GM12878 (cell line): ENCODE measurements at regions not wholly inside any gene's neighbourhood (a gene's known extent, or its start where the extent isn't known, plus 50 kb on each side); places are given as distances from the start of the nearest gene placed in this dataset.

ENCODE experiments used
- ATAC-seq: fragments of 200-7000 bp; cut with Tn5 transposase; 3 replicates; pipeline ENCODE4 v1.9.1; 2020; ENCODE audit warnings: mild to moderate bottlenecking, moderate library complexity
- BruUV-seq: library from RNA; stranded (reverse); fragments of 400-500 nt; replicated peaks from 2 replicates; lab custom pipeline; 2021; lab: Mats Ljungman, UMichigan
- CTCF ChIA-PET: fragments of 300-600 bp; sonication (Branson Sonifier 250); formaldehyde crosslinking; extraction: SDS; loops from one replicate; lab custom pipeline; 2021; ENCODE audit warnings: inconsistent platforms; lab: Yijun Ruan, JAX
- POLR2A ChIA-PET: fragments of 350-600 bp; formaldehyde crosslinking; extraction: SDS; loops from one replicate; lab custom pipeline; 2021; ENCODE audit warnings: inconsistent platforms; lab: Charles Lee
- RAD21 ChIA-PET: fragments of 300-600 bp; sonication (Branson Sonifier 250); formaldehyde crosslinking; loops from one replicate; lab custom pipeline; 2023; ENCODE audit warnings: antibody characterized with exemption; ENCODE audit not compliant: unreplicated experiment; lab: Charles Lee
- SMC1A ChIA-PET: fragments of 300-600 bp; sonication (Branson Sonifier 250); formaldehyde crosslinking; loops from one replicate; lab custom pipeline; 2023; ENCODE audit not compliant: unreplicated experiment, uncharacterized antibody; lab: Charles Lee
- DNase-seq: peaks from one replicate; pipeline ENCODE4 v3.0.0-alpha.2; 2011; ENCODE audit warnings: low read depth, low spot score
- FAIRE-seq: peaks from 3 replicates; lab custom pipeline; 2011; peaks lifted over from hg19 to GRCh38; lab: Jason Lieb, UNC
- H2AFZ ChIP-seq: 2 replicates; pipeline ENCODE4 v1.6.0; 2011; ENCODE audit warnings: low read depth, low read length, control low read depth; ENCODE audit not compliant: control insufficient read depth
- H3K27ac ChIP-seq: 2 replicates; pipeline ENCODE4 v1.5.1; 2011; ENCODE audit warnings: control low read depth; ENCODE audit not compliant: control insufficient read depth, insufficient read depth
- H3K27me3 ChIP-seq, 2 experiments: replicated peaks in 1 of 2; 2 replicates each; pipeline versions ENCODE4 v1.6.0 to v1.6.1; 2011; ENCODE audit warnings: low read length in 1 of 2; ENCODE audit not compliant: control insufficient read depth in 2 of 2, insufficient read depth in 2 of 2
- H3K36me3 ChIP-seq, 2 experiments: 2 replicates each; pipeline ENCODE4 v1.5.1; 2011; ENCODE audit warnings: low read length in 1 of 2; ENCODE audit not compliant: control insufficient read depth in 2 of 2, insufficient read depth in 2 of 2
- H3K4me1 ChIP-seq: 2 replicates; pipeline ENCODE4 v1.6.1; 2011; ENCODE audit warnings: mild to moderate bottlenecking, low read length, moderate library complexity, mixed read lengths; ENCODE audit not compliant: control insufficient read depth, insufficient read depth
- H3K4me2 ChIP-seq: 2 replicates; pipeline ENCODE4 v1.6.0; 2011; ENCODE audit warnings: control low read depth; ENCODE audit not compliant: control insufficient read depth, insufficient read depth
- H3K4me3 ChIP-seq: fragments of 200-600 bp; sonication (generic); 2 replicates; pipeline ENCODE4 v1.5.1; 2016
- H3K79me2 ChIP-seq: 2 replicates; pipeline ENCODE4 v1.6.0; 2011; ENCODE audit warnings: low read length; ENCODE audit not compliant: control insufficient read depth, insufficient read depth
- H3K9ac ChIP-seq: 2 replicates; pipeline ENCODE4 v1.8.0; 2011; ENCODE audit warnings: low read length, control low read depth, mixed read lengths; ENCODE audit not compliant: control insufficient read depth, insufficient read depth
- H3K9me3 ChIP-seq: replicated peaks from 3 replicates; pipeline ENCODE4 v1.5.1; 2011; ENCODE audit warnings: mild to moderate bottlenecking, low read length; ENCODE audit not compliant: control insufficient read depth, insufficient read depth
- H4K20me1 ChIP-seq: 2 replicates; pipeline ENCODE4 v1.6.0; 2011; ENCODE audit not compliant: control insufficient read depth, insufficient read depth
- CBFB ChIP-seq: IDR thresholded peaks from 2 replicates; pipeline ENCODE4 v1.6.1; 2016; ENCODE audit warnings: antibody characterized with exemption, low read depth
- CREM ChIP-seq: IDR thresholded peaks from 2 replicates; pipeline ENCODE4 v1.6.1; 2014; ENCODE audit warnings: antibody characterized with exemption, low read depth
- CUX1 ChIP-seq: IDR thresholded peaks from 2 replicates; pipeline ENCODE4 v1.6.1; 2012; ENCODE audit warnings: improper control_type of control experiment, low read depth, low read length; ENCODE audit not compliant: insufficient replicate concordance
- MEF2B ChIP-seq: fragments of 450-650 bp; IDR thresholded peaks from 2 replicates; pipeline ENCODE4 v1.6.1; 2018; ENCODE audit warnings: mild to moderate bottlenecking, moderate library complexity; ENCODE audit not compliant: partially characterized antibody, poor library complexity, severe bottlenecking
- NKRF ChIP-seq: fragments of 450-650 bp; conservative IDR thresholded peaks from 2 replicates; pipeline ENCODE4 v1.6.1; 2017; ENCODE audit warnings: mild to moderate bottlenecking, moderate library complexity
- PKNOX1 ChIP-seq: fragments of 450-650 bp; IDR thresholded peaks from 2 replicates; pipeline ENCODE4 v1.6.1; 2016; ENCODE audit warnings: mild to moderate bottlenecking
- PML ChIP-seq: IDR thresholded peaks from 2 replicates; pipeline ENCODE4 v1.6.1; 2012; ENCODE audit warnings: low read length, inconsistent platforms
- RBBP5 ChIP-seq: fragments of 200-600 bp; sonication (generic); conservative IDR thresholded peaks from 2 replicates; pipeline ENCODE4 v1.6.1; 2016
- SIX5 ChIP-seq: IDR thresholded peaks from 2 replicates; pipeline ENCODE4 v1.6.1; 2011; ENCODE audit warnings: mild to moderate bottlenecking, low read depth, low read length, moderate library complexity; ENCODE audit not compliant: severe bottlenecking
- USF1 ChIP-seq: IDR thresholded peaks from 2 replicates; pipeline ENCODE4 v1.6.1; 2011; ENCODE audit warnings: borderline replicate concordance, low read depth, mild to moderate bottlenecking, moderate library complexity, mixed read lengths, low read length; ENCODE audit not compliant: insufficient read depth; ENCODE audit errors: extremely low read length
- WGBS: methylation state at CpG from one replicate; pipeline ENCODE4 v1.1.6; 2016; ENCODE audit warnings: low lambda C conversion rate; ENCODE audit not compliant: insufficient replicate concordance, insufficient coverage; ENCODE audit errors: missing lambda C conversion rate; 5-methylcytosine and 5-hydroxymethylcytosine counted together
- in situ Hi-C: fragments of 300-500 bp; cut with MboI; formaldehyde crosslinking; loops from 9 replicates; pipeline ENCODE4 v1.14.3; 2018; ENCODE audit warnings: mixed read lengths
- intact Hi-C: fragments of 100-400 bp; cut with micrococcal nuclease; formaldehyde crosslinking; loops from one replicate; pipeline ENCODE4 v1.14.2; 2022; ENCODE audit not compliant: unreplicated experiment

GRCh38 chr22:48320048-48320682, 1507.5 kb downstream of the BRD1 start (continued):
- TF ChIP-seq PKNOX1 (no peak), CUX1 (no peak)

- no peak overlapping the region for H3K27ac ChIP-seq
- no peak overlapping the region for H3K9ac ChIP-seq
- DNase-seq (no peak), FAIRE-seq (no peak), ATAC-seq (no peak)
- no peaks in the 10 kb centered on the region; the same call in 2 of the 3 replicates for H3K9me3 ChIP-seq
- in situ Hi-C loops (no loop called here), intact Hi-C loops (no loop called here)
- no peaks in the 10 kb centered on the region for H3K27me3 ChIP-seq
- RAD21 ChIA-PET, result no interaction called here
- no peaks in the 10 kb centered on the region for H3K79me2 ChIP-seq
- H3K4me2 ChIP-seq, result no peak overlapping the region
- H3K4me3 ChIP-seq, result no peak overlapping the region
- H3K36me3 ChIP-seq, result no peaks in the 10 kb centered on the region
- WGBS, result 20% methylated on average over 14 of the region's 14 CpGs
- no peaks in the 10 kb centered on the region for H3K4me1 ChIP-seq
- no peaks in the 10 kb centered on the region for H4K20me1 ChIP-seq
- SMC1A ChIA-PET, result no interaction called here
- CTCF ChIA-PET, result no interaction called here
- no peak overlapping the region for H2AFZ ChIP-seq
- POLR2A ChIA-PET, result no interaction called here
- no TSS peak for BruUV-seq
- TF ChIP-seq SIX5, result no peak
- TF ChIP-seq CREM, result no peak
- no peak for TF ChIP-seq CBFB
- TF ChIP-seq PML, result no peak
- no peak for TF ChIP-seq NKRF
- no peak for TF ChIP-seq MEF2B
- TF ChIP-seq RBBP5, result no peak
- TF ChIP-seq USF1, result no peak
Observed at GRCh38 chr22:48319321-48320047, 1508.2 kb downstream of the BRD1 start.
